ENCODE measurements at regions not wholly inside any gene's neighbourhood (a gene's known extent, or its start where the extent isn't known, plus 50 kb on each side); places are given as distances from the start of the nearest gene placed in this dataset.

- in situ Hi-C loops (cut with HindIII; ENCODE audit: low pct_unique_long_range_greater_than_20kb, low sequenced_read_pairs) (no loop called here), intact Hi-C loops (cut with micrococcal nuclease; ENCODE audit: unreplicated experiment) (no loop called here)
- H3K4me3 ChIP-seq (ENCODE audit: low read depth in 2 of 2, low read length in 2 of 2): no peak overlapping the region
- no peaks in the 10 kb centered on the region for H3K27me3 ChIP-seq (ENCODE audit: control insufficient read depth, insufficient read depth, low read length)
- CTCF ChIA-PET: no interaction called here
- no peaks in the 10 kb centered on the region for H3K4me1 ChIP-seq (ENCODE audit: control insufficient read depth, insufficient read depth, low read length)
- TF ChIP-seq REST (IDR thresholded peaks at IDR 0.05; ENCODE audit: insufficient read depth in 1 of 2, low read depth in 2 of 2, low read length in 1 of 2): no peak
- no peak for TF ChIP-seq CTCF (IDR thresholded peaks at IDR 0.05)
- no peak for TF ChIP-seq SIN3A (IDR thresholded peaks at IDR 0.05; ENCODE audit: borderline replicate concordance, insufficient read depth, low read depth, low read length)
- no peak for TF ChIP-seq TCF7L2 (IDR thresholded peaks at IDR 0.05; ENCODE audit: low read depth, low read length)
- no peak for TF ChIP-seq POLR2AphosphoS5 (IDR thresholded peaks at IDR 0.05; ENCODE audit: low read depth, low read length)
- H3K27ac ChIP-seq (ENCODE audit: low read length): no peak overlapping the region
- H3K9me3 ChIP-seq (ENCODE audit: control insufficient read depth, insufficient read depth, low read depth, low read length): no peaks in the 10 kb centered on the region
- ATAC-seq (no peak), DNase-seq (ENCODE audit: low read depth, low spot score) (no peak)
- no TSS peak for BruUV-seq (replicated peaks)
- H3K36me3 ChIP-seq (ENCODE audit: control insufficient read depth, insufficient read depth, low read length): no peaks in the 10 kb centered on the region
- POLR2A ChIA-PET: interaction anchor here (0.6 kb wide), 1 partner anchor 431 kb away, joined by 3 read pairs; no protein-coding TSS in a partner anchor
These were observed 136.3 kb upstream of the SPATS2L start for GRCh38 chr2:200170221-200170620.

GRCh38 chr2:200171731-200172482 is 134.6 kb upstream of the SPATS2L start:
- no peaks in the 10 kb centered on the region for H3K27me3 ChIP-seq (ENCODE audit: control insufficient read depth, insufficient read depth, low read length)
- TF ChIP-seq POLR2AphosphoS5 (IDR thresholded peaks at IDR 0.05; ENCODE audit: low read depth, low read length): no peak
- no peak for TF ChIP-seq CTCF (IDR thresholded peaks at IDR 0.05)
- no peak for TF ChIP-seq REST (IDR thresholded peaks at IDR 0.05; ENCODE audit: insufficient read depth in 1 of 2, low read depth in 2 of 2, low read length in 1 of 2)
- TF ChIP-seq TCF7L2 (IDR thresholded peaks at IDR 0.05; ENCODE audit: low read depth, low read length): no peak
- no peak for TF ChIP-seq SIN3A (IDR thresholded peaks at IDR 0.05; ENCODE audit: borderline replicate concordance, insufficient read depth, low read depth, low read length)
- H3K4me1 ChIP-seq (ENCODE audit: control insufficient read depth, insufficient read depth, low read length): no peaks in the 10 kb centered on the region
- H3K4me3 ChIP-seq (ENCODE audit: low read depth in 2 of 2, low read length in 2 of 2): no peak overlapping the region
- ChIA-PET POLR2A (no interaction called here), CTCF (no interaction called here)
- H3K9me3 ChIP-seq (ENCODE audit: control insufficient read depth, insufficient read depth, low read depth, low read length): no peaks in the 10 kb centered on the region
- intact Hi-C loops (cut with micrococcal nuclease; ENCODE audit: unreplicated experiment) (no loop called here), in situ Hi-C loops (cut with HindIII; ENCODE audit: low pct_unique_long_range_greater_than_20kb, low sequenced_read_pairs) (no loop called here)
- H3K27ac ChIP-seq (ENCODE audit: low read length): no peak overlapping the region
- no TSS peak for BruUV-seq (replicated peaks)
- no peaks in the 10 kb centered on the region for H3K36me3 ChIP-seq (ENCODE audit: control insufficient read depth, insufficient read depth, low read length)
- ATAC-seq (no peak), DNase-seq (ENCODE audit: low read depth, low spot score) (no peak)
